Endothelial cell of umbilical vein (primary cell): ENCODE measurements at regions not wholly inside any gene's neighbourhood (a gene's known extent, or its start where the extent isn't known, plus 50 kb on each side); places are given as distances from the start of the nearest gene placed in this dataset.
A peak's percentile ranks its signal among the peaks of the same experiment; 100 is the strongest.

Source experiments
- BruUV-seq: library from RNA; stranded (reverse); fragments of 400-500 nt; replicated peaks from 2 replicates; lab custom pipeline; 2021; lab: Mats Ljungman, UMichigan
- CTCF ChIA-PET: fragments of 300-600, 350-600 bp; sonication (Branson Sonifier 250); formaldehyde crosslinking; loops from one replicate; lab custom pipeline; 2021; ENCODE audit warnings: antibody characterized with exemption, inconsistent platforms; lab: Charles Lee
- POLR2A ChIA-PET: fragments of 300-600, 350-600 bp; sonication (Branson Sonifier 250); formaldehyde crosslinking; loops from one replicate; lab custom pipeline; 2021; ENCODE audit warnings: antibody characterized with exemption, inconsistent platforms; lab: Charles Lee
- DNase-seq: peaks from one replicate; pipeline ENCODE4 v3.0.0-alpha.2; 2011; ENCODE audit warnings: low read depth, low spot score
- FAIRE-seq: peaks from 2 replicates; lab custom pipeline; 2011; peaks lifted over from hg19 to GRCh38; lab: Jason Lieb, UNC
- H2AFZ ChIP-seq: 2 replicates; pipeline ENCODE4 v1.6.0; 2012; ENCODE audit warnings: low read depth, low read length, control low read depth, inconsistent platforms
- H3K27ac ChIP-seq: 2 replicates; pipeline ENCODE4 v1.5.1; 2011; ENCODE audit warnings: low read depth, mild to moderate bottlenecking, control low read depth, low read length, moderate library complexity; ENCODE audit not compliant: insufficient read depth
- H3K27me3 ChIP-seq, 2 experiments: 2 replicates each; pipeline versions ENCODE4 v1.6.0 to v1.6.1; 2011; ENCODE audit warnings: low read length in 2 of 2, mixed read lengths in 1 of 2; ENCODE audit not compliant: control insufficient read depth in 2 of 2, insufficient read depth in 2 of 2
- H3K36me3 ChIP-seq, 2 experiments: 2 replicates in 1 of 2; 3 replicates in 1 of 2; pipeline ENCODE4 v1.5.1; 2011; ENCODE audit warnings: low read length in 2 of 2, mild to moderate bottlenecking in 1 of 2, moderate library complexity in 1 of 2; ENCODE audit not compliant: control insufficient read depth in 2 of 2, insufficient read depth in 2 of 2; ENCODE audit errors: extremely low read depth in 1 of 2
- H3K4me1 ChIP-seq: 3 replicates; pipeline ENCODE4 v1.5.1; 2011; ENCODE audit warnings: mild to moderate bottlenecking, low read length; ENCODE audit not compliant: control insufficient read depth, insufficient read depth; ENCODE audit errors: extremely low read depth
- H3K4me2 ChIP-seq: 2 replicates; pipeline ENCODE4 v1.6.1; 2011; ENCODE audit warnings: low read length, control low read depth, mixed read lengths; ENCODE audit not compliant: insufficient read depth
- H3K4me3 ChIP-seq, 3 experiments: fragments of 200-600 bp in 1 of 3; sonication (generic), shearing (Covaris generic) in 1 of 3; replicated peaks in 1 of 3; 2 replicates each; pipeline ENCODE4 v1.5.1; 2011 to 2016; ENCODE audit warnings: control low read depth in 3 of 3, low read length in 3 of 3, mild to moderate bottlenecking in 2 of 3, inconsistent platforms in 1 of 3, low read depth in 1 of 3, moderate library complexity in 1 of 3; ENCODE audit not compliant: insufficient read depth in 1 of 3
- H3K79me2 ChIP-seq: 2 replicates; pipeline ENCODE4 v1.6.0; 2012; ENCODE audit warnings: low read length, inconsistent platforms; ENCODE audit not compliant: control insufficient read depth, insufficient read depth
- H3K9ac ChIP-seq: replicated peaks from 2 replicates; pipeline ENCODE3; 2011; ENCODE audit warnings: low read length, control low read depth; ENCODE audit not compliant: insufficient read depth; ENCODE audit errors: extremely low read depth
- H3K9me1 ChIP-seq: replicated peaks from 3 replicates; pipeline ENCODE4 v1.6.0; 2011; ENCODE audit warnings: mild to moderate bottlenecking, low read length; ENCODE audit not compliant: control insufficient read depth, insufficient read depth; ENCODE audit errors: extremely low read depth
- H3K9me3 ChIP-seq: replicated peaks from 2 replicates; pipeline ENCODE4 v1.5.1; 2012; ENCODE audit warnings: low read length, inconsistent platforms; ENCODE audit not compliant: control insufficient read depth, insufficient read depth
- H4K20me1 ChIP-seq: replicated peaks from 2 replicates; pipeline ENCODE3; 2011; ENCODE audit warnings: mild to moderate bottlenecking, low read length; ENCODE audit not compliant: control insufficient read depth, insufficient read depth; ENCODE audit errors: extremely low read depth
- CTCF ChIP-seq, 2 donors: IDR thresholded peaks; 1 replicate in 1 of 2; 2 replicates in 1 of 2; pipeline ENCODE4 v1.5.1; 2011; ENCODE audit warnings: low read length in 2 of 2, mild to moderate bottlenecking in 2 of 2, moderate library complexity in 2 of 2, control low read depth in 1 of 2, inconsistent platforms in 1 of 2, low read depth in 1 of 2; ENCODE audit not compliant: insufficient read depth in 1 of 2; ENCODE audit errors: extremely low read depth in 1 of 2
- EZH2 ChIP-seq: IDR thresholded peaks from 2 replicates; pipeline ENCODE4 v1.6.1; 2012; ENCODE audit warnings: borderline replicate concordance, low read depth, mild to moderate bottlenecking, moderate library complexity, low read length, inconsistent platforms; ENCODE audit not compliant: severe bottlenecking
- FOS ChIP-seq: IDR thresholded peaks from 2 replicates; pipeline ENCODE4 v1.6.1; 2011; ENCODE audit warnings: mild to moderate bottlenecking, low read length, moderate library complexity, borderline replicate concordance; ENCODE audit not compliant: insufficient read depth
- GATA2 ChIP-seq: IDR thresholded peaks from 2 replicates; pipeline ENCODE4 v1.7.0; 2011; ENCODE audit warnings: low read depth, mild to moderate bottlenecking, moderate library complexity, mixed read lengths, low read length; ENCODE audit not compliant: insufficient read length, insufficient read depth
- JUN ChIP-seq: IDR thresholded peaks from 2 replicates; pipeline ENCODE4 v1.6.1; 2011; ENCODE audit warnings: borderline replicate concordance, low read depth; ENCODE audit not compliant: insufficient read length, insufficient read depth
- MAX ChIP-seq: IDR thresholded peaks from 2 replicates; pipeline ENCODE4 v1.6.1; 2011; ENCODE audit not compliant: insufficient read depth, insufficient read length
- MYC ChIP-seq: IDR thresholded peaks from one replicate; pipeline ENCODE4 v1.6.1; 2011; ENCODE audit warnings: mild to moderate bottlenecking, low read depth, low read length
- POLR2A ChIP-seq: IDR thresholded peaks from 2 replicates; pipeline ENCODE4 v1.6.1; 2012; ENCODE audit warnings: low read depth, mild to moderate bottlenecking, control low read depth, low read length
- POLR2AphosphoS5 ChIP-seq: IDR thresholded peaks from 2 replicates; pipeline ENCODE4 v1.6.1; 2012; ENCODE audit warnings: low read depth, mild to moderate bottlenecking, control low read depth, low read length, moderate library complexity; ENCODE audit not compliant: insufficient read depth
- dilution Hi-C: fragments of 300-500 bp; cut with MboI; formaldehyde crosslinking; loops from one replicate; pipeline ENCODE4 v1.15.0; 2019; ENCODE audit warnings: low sequenced_read_pairs; ENCODE audit not compliant: extremely low pct_ligation_motif_present
- intact Hi-C: fragments of 100-400 bp; cut with micrococcal nuclease; formaldehyde crosslinking; loops from one replicate; pipeline ENCODE4 v1.10.0; 2022

- no peaks in the 10 kb centered on the region for H3K79me2 ChIP-seq
- BruUV-seq: no TSS peak
- no peak overlapping the region for H3K4me2 ChIP-seq
- no peaks in the 10 kb centered on the region for H4K20me1 ChIP-seq
- H3K4me3 ChIP-seq: no peak overlapping the region
- no peak for DNase-seq
- H3K27ac ChIP-seq: no peak overlapping the region
- H3K4me1 ChIP-seq: peaks cover 18% of the 10 kb centered on the region
- no peak overlapping the region for H3K9ac ChIP-seq
- ChIA-PET POLR2A (no interaction called here), CTCF (no interaction called here)
- peak; percentile 49 for FAIRE-seq
- H3K9me1 ChIP-seq: no peaks in the 10 kb centered on the region
- intact Hi-C loops: no loop called here
- TF ChIP-seq POLR2A (no peak), MAX (no peak), POLR2AphosphoS5 (no peak), MYC (no peak), CTCF (IDR thresholded peaks at IDR 0.05; ENCODE audit: extremely low read depth in 1 of 2, insufficient read depth in 1 of 2, low read depth in 1 of 2, low read length in 2 of 2) (no peak), GATA2 (no peak), EZH2 (no peak), FOS (no peak), JUN (no peak)
- H2AFZ ChIP-seq: no peak overlapping the region
- no peaks in the 10 kb centered on the region for H3K36me3 ChIP-seq
- dilution Hi-C loops: no loop called here
- no peaks in the 10 kb centered on the region for H3K27me3 ChIP-seq
- no peaks in the 10 kb centered on the region for H3K9me3 ChIP-seq
Measured at GRCh38 chrX:39896951-39897740, 200.6 kb downstream of the BCOR start.
